Thoracic aorta (tissue), 2 donors: ENCODE measurements at regions not wholly inside any gene's neighbourhood (a gene's known extent, or its start where the extent isn't known, plus 50 kb on each side); places are given as distances from the start of the nearest gene placed in this dataset.
"Not testable (repeated sequence)": the region's sequence is repeated elsewhere in the genome, so short reads cannot be mapped to it uniquely, and the experiment has no call there.

ENCODE experiments used
- ATAC-seq: fragments of 150-250 bp; one replicate; pipeline ENCODE4 v1.8.0; 2017; ENCODE audit warnings: low read depth; ENCODE audit not compliant: insufficient number of reproducible peaks, low FRiP score
- DNase-seq: peaks from one replicate; pipeline ENCODE4 v3.0.0-alpha.2; 2020; ENCODE audit warnings: low spot score
- H3K27ac ChIP-seq, 2 donors: fragments of 200-600 bp; sonication (generic); 1 replicate in 1 of 2; 2 replicates in 1 of 2; pipeline ENCODE4 v1.5.1; 2016; ENCODE audit warnings: mild to moderate bottlenecking in 2 of 2, moderate library complexity in 2 of 2
- H3K27me3 ChIP-seq: fragments of 200-600 bp; sonication (generic); replicated peaks from 2 replicates; pipeline ENCODE4 v1.6.0; 2016; ENCODE audit warnings: mild to moderate bottlenecking; ENCODE audit not compliant: insufficient read depth
- H3K36me3 ChIP-seq: fragments of 200-600 bp; sonication (generic); one replicate; pipeline ENCODE4 v1.5.1; 2016
- H3K4me1 ChIP-seq, 2 donors: fragments of 200-600 bp; sonication (generic); 1 replicate in 1 of 2; 2 replicates in 1 of 2; pipeline versions ENCODE4 v1.5.1 to v1.6.0; 2016; ENCODE audit warnings: low read depth in 2 of 2, mild to moderate bottlenecking in 1 of 2; ENCODE audit not compliant: control insufficient read depth in 1 of 2
- H3K4me3 ChIP-seq: fragments of 200-600 bp; sonication (generic); 2 replicates; pipeline ENCODE4 v1.5.1; 2016; ENCODE audit warnings: mild to moderate bottlenecking
- H3K9me3 ChIP-seq: fragments of 200-600 bp; sonication (generic); 2 replicates; pipeline ENCODE4 v1.5.1; 2016
- CTCF ChIP-seq: fragments of 200-600 bp; sonication (generic); IDR thresholded peaks from one replicate; pipeline ENCODE4 v1.5.1; 2019; ENCODE audit warnings: antibody characterized with exemption

- H3K4me1 ChIP-seq, H3K9me3 ChIP-seq, H3K4me3 ChIP-seq, H3K36me3 ChIP-seq, H3K27me3 ChIP-seq, DNase-seq, ATAC-seq, H3K27ac ChIP-seq: not testable (repeated sequence)
Measured at GRCh38 chr4:102397056-102397455, 51.8 kb upstream of the SLC39A8 start.

GRCh38 chr4:102399021-102399420 lies 53.7 kb upstream of the SLC39A8 start:
- Histone ChIP-seq H3K4me3 (no peak overlapping the region), H3K27me3 (no peaks in the 10 kb centered on the region), H3K27ac (no peak overlapping the region), H3K36me3 (no peaks in the 10 kb centered on the region), H3K4me1 (no peaks in the 10 kb centered on the region), H3K9me3 (no peaks in the 10 kb centered on the region)
- no peak for TF ChIP-seq CTCF
- ATAC-seq (no peak), DNase-seq (no peak)

GRCh38 chr4:102400898-102401297 lies 55.6 kb upstream of the SLC39A8 start:
- no peak for DNase-seq
- H3K36me3 ChIP-seq = no peaks in the 10 kb centered on the region
- H3K9me3 ChIP-seq = no peaks in the 10 kb centered on the region
- no peak overlapping the region for H3K27ac ChIP-seq
- no peaks in the 10 kb centered on the region for H3K4me1 ChIP-seq
- no peaks in the 10 kb centered on the region for H3K27me3 ChIP-seq
- no peak for ATAC-seq
- TF ChIP-seq CTCF = no peak
- H3K4me3 ChIP-seq = no peak overlapping the region

- TF ChIP-seq CTCF = no peak
- Histone ChIP-seq H3K9me3 (no peaks in the 10 kb centered on the region), H3K27ac (no peak overlapping the region), H3K4me3 (no peak overlapping the region), H3K4me1 (no peaks in the 10 kb centered on the region), H3K36me3 (no peaks in the 10 kb centered on the region), H3K27me3 (no peaks in the 10 kb centered on the region)
- ATAC-seq = no peak
- DNase-seq = no peak
Measured at GRCh38 chr4:102402223-102402622, 56.9 kb upstream of the SLC39A8 start.

GRCh38 chr4:102403116-102403515 lies 57.8 kb upstream of the SLC39A8 start:
- Histone ChIP-seq H3K36me3 (no peaks in the 10 kb centered on the region), H3K9me3 (no peaks in the 10 kb centered on the region), H3K4me1 (no peaks in the 10 kb centered on the region), H3K4me3 (no peak overlapping the region), H3K27ac (no peak overlapping the region), H3K27me3 (no peaks in the 10 kb centered on the region)
- ATAC-seq (no peak), DNase-seq (no peak)
- no peak for TF ChIP-seq CTCF

GRCh38 chr4:102404431-102404969 lies 59.2 kb upstream of the SLC39A8 start:
- Histone ChIP-seq H3K27ac (no peak overlapping the region), H3K9me3 (no peaks in the 10 kb centered on the region), H3K4me3 (no peak overlapping the region), H3K27me3 (no peaks in the 10 kb centered on the region), H3K36me3 (no peaks in the 10 kb centered on the region), H3K4me1 (no peaks in the 10 kb centered on the region)
- TF ChIP-seq CTCF = no peak
- ATAC-seq = no peak
- DNase-seq = no peak
